Activated CD8-positive, alpha-beta memory T cell treated with anti-CD3 and anti-CD28 coated beads for 4 hours (primary cell): ENCODE measurements at regions not wholly inside any gene's neighbourhood (a gene's known extent, or its start where the extent isn't known, plus 50 kb on each side); places are given as distances from the start of the nearest gene placed in this dataset.
"Not testable (repeated sequence)": the region's sequence is repeated elsewhere in the genome, so short reads cannot be mapped to it uniquely, and the experiment has no call there.

Experiments
- DNase-seq, 2 donors: peaks; one replicate each; pipeline ENCODE4 v3.0.0-alpha.2; 2020; ENCODE audit warnings: low read depth in 2 of 2

GRCh38 chr12:46711756-46712155, 114.0 kb downstream of the SLC38A4 start:
- no peak for DNase-seq

- DNase-seq: no peak
These were observed 115.6 kb downstream of the SLC38A4 start for GRCh38 chr12:46710125-46710743.

DNA sequence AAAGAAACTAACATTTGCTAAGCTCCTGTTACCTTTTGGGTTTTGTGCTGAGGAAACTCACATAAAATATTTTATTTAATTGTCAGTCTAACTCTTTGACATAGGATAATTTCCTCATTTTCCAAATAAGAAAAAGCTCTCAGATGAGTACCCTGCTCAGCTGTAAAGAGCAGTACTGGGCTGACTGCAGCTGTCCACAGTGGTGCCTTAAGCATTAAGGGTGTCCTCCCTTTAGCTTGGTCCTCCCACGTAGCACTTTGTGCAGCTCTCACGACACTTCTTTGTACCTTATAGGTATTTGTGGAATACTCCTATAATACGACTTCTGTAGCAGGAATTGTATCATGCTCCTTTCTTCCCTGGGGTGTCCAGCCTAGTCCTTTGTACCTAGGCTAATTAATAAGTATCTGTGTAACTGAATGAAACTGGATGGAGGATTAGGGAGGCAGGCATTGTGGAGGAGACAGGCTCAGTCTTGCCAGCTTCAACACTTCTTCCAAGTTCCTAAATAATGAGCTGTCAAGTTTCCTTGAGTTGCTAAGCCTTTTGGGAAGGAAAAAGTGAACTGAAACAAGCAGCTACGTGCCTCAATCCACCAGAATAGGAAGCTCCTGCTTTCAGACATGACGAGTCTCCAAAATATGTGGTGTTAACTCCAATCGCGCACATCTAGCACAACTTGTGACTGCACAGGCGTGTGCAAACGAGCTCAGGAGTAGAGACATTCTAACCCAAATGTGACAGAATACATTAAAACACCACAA, 123.0 kb downstream of the SLC38A4 start:
- no peak for DNase-seq

GRCh38 chr12:46701356-46701755, 124.4 kb downstream of the SLC38A4 start:
- no peak for DNase-seq

DNA sequence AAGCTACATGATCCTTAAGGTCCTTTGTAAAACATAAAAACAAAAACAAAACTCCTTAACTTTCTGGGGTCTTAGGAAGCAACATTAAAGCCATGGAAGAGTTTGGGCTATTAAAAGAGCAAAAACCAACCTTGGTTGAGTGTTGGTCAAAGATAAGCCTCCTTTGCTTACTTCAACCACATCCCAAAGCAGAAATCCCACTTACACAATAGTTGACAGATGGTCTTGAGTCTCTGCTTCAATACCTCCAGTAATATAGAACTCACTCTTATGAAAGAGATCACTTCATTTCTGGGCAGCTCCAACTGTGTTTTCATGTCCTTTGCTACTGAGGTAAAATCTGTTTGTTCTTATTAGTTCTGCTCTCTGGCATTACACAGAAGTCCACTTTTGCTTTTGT, 125.8 kb downstream of the SLC38A4 start:
- DNase-seq: no peak

DNA sequence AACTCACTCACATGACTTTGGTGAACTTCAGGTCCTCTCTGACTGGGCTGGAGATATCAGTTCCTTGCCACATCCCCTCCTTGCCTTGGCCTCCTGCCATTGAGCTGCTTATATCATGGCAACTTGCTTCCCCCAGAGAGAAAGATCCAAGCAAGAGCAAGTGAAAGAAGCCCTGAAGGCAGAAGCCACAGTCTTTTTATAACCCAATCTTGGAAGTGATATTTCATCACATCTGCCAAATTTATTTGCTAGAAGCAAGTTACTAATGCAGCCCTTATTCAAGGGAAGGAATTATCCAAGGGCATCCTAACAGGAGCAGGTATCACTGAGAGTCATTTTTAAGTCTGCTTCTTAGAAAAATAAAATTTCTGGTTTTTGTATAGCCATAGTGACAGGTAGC, 127.8 kb downstream of the SLC38A4 start:
- no peak for DNase-seq

DNA sequence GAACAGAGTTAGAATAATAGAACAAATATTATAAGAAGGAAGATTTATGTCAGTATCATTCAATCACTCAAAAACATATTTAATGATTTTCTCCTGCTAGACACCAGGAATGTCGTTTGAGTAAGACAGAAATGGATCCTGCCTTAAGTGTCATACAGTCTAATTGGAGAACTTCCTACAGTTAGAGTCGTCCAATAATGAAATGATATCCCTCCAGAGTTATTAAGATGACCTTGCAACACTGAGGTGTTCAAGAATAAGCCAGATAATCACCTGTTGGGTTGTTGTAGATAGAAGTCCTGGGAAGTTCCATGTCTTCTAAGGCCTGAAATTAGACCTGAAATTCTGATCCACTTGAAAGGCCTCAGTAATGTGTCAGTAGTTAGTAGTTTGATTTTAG, 132.3 kb downstream of the SLC38A4 start:
- DNase-seq: no peak

DNA sequence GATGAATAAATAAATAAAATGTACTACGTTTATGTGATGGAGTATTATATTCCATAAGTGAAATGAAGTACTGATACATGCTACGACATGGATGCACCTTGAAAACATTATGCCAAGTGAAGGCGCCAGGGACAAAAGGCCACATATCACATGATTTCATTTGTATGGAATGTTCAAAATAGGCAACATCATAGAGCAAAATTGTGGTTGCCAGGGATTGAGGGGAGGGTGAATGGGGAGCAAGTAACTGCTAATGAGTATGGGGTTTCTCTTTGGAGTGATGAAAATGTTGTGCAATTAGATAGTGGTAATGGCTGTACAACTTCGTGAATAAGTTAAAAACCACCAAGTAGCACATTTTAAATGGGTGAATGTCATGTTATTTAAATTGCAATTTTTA, 132.8 kb downstream of the SLC38A4 start:
- DNase-seq: no peak

GRCh38 chr12:46692606-46693005, 133.2 kb downstream of the SLC38A4 start:
- DNase-seq: no peak

- no peak for DNase-seq
These were observed 139.4 kb downstream of the SLC38A4 start for GRCh38 chr12:46686267-46686942.

DNA sequence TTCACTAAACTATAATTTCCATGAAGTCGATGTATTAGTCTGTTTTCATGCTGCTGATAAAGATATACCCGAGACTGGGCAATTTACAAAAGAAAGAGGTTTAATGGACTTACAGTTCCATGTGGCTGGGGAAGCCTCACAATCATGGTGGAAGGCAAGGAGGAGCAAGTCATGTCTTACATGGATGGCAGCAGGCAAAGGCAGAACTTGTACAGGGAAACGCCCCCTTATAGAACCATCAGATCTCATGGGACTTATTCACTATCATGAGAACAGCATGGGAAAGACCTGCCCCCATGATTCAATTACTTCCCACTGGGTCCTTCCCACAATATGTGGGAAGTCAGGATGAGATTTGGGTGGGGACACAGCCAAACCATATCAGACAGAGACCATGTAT, 141.6 kb downstream of the SLC38A4 start:
- DNase-seq: not testable (repeated sequence)

DNA sequence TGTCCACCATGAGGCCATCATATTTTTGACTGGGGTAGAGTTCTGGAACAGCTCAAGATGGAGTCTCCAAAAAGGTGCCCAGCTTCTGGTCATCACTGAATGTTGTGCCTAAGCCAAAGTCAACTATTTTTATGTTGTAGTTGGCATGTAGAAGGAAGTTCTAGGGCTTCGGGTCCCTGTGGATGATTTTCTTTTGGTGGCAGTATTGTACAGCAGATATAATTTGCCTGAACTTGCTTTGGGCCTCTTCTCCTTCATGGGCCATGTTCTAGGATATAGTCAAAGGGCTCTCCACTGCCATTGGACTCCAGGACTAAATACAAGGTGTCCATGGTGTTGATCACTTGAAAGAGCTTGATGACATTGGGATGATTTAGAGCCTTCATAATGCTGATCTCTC, 143.6 kb downstream of the SLC38A4 start:
- DNase-seq: no peak

GRCh38 chr12:46680506-46680905, 145.3 kb downstream of the SLC38A4 start:
- DNase-seq: no peak

DNA sequence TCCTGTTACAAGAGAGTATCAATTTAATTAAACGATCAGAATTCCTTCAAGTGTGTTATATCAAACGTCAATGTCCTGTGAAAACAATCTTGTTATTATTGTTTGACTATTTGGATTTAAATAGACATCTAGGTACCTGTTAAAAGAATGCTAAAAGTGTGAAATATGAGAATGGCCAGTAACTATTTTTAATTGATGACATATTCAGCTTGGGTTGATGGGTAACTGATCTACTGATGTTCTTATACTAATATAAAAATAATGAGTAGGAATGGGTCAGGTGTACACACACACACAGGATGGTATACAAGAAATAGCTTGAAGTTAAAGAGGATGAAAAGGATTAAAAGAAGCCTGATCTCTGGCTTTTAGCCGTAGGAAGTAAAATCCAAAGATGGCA, 146.0 kb downstream of the SLC38A4 start:
- no peak for DNase-seq

DNA sequence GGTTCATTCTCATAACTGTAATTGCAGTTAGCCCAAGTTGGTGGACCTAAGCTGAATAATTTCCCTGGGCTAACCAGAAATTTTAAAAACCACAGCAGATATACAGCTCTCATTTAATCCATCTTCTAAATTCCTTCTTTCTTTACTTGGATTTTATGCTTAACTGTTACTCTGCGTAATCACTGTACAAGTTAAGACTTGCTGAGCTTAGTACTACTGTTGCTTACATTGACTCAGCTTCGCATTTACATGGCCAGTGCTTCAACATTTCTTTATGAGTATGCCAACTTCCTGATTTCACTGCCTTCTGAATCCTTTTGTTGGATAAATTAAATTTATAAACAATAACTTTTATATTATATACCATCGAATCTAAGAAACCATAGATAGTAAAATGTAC, 147.4 kb downstream of the SLC38A4 start:
- no peak for DNase-seq

- DNase-seq: no peak
These were observed 148.0 kb downstream of the SLC38A4 start for GRCh38 chr12:46677749-46678148.

- no peak for DNase-seq
These were observed 148.8 kb downstream of the SLC38A4 start for GRCh38 chr12:46676797-46677520.

GRCh38 chr12:46676396-46676795, 149.4 kb downstream of the SLC38A4 start:
- DNase-seq: no peak

DNA sequence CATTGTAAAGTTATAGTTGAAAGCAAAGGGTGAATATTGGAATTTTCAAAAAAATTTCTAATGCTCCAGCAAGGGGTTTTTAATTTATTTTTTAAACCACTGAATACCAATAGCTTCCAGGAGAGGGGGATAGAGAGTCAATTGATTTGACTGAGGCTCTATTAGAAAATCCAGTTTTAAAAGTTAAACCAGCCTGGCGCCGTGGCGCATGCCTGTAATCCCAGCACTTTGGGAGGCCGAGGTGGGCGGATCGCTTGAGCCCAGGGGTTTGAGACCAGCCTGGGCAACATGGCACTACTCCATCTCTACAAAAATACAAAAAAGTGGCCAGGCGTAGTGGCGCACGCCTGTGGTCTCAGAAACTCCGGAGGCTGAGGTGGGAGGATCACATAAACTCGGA, 150.1 kb downstream of the SLC38A4 start:
- no peak for DNase-seq

GRCh38 chr12:46674800-46675199, 151.0 kb downstream of the SLC38A4 start:
- no peak for DNase-seq

DNA sequence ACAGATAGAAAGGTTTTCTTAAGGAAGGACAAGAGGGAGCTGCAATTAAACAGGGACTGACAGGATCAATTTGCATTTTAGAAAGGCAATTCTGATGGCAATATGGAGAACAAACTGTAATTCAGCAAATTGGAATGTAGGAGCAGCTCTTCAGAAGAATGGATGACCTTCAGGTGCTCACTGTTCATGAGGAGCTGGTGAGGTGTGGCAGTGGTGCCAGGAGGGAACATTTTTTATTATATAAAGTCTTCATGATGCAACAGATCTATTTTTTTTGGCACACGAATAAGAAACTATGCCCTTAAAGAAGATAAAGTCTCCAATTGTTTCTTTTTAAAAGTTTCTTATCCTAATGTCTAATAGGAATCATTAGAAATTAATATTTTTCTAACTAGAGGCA, 151.7 kb downstream of the SLC38A4 start:
- DNase-seq: no peak

- DNase-seq: no peak
These were observed 154.7 kb downstream of the SLC38A4 start for GRCh38 chr12:46671102-46671501.
